HEK293 (cell line): ENCODE measurements at regions not wholly inside any gene's neighbourhood (a gene's known extent, or its start where the extent isn't known, plus 50 kb on each side); places are given as distances from the start of the nearest gene placed in this dataset.
A peak's percentile ranks its signal among the peaks of the same experiment; 100 is the strongest.

ENCODE experiments used
- CTCF ChIA-PET: fragments of 350-600 bp; formaldehyde crosslinking; extraction: SDS; loops from one replicate; lab custom pipeline; 2021; ENCODE audit warnings: antibody characterized with exemption; lab: Yijun Ruan, JAX
- POLR2A ChIA-PET: fragments of 300-600 bp; formaldehyde crosslinking; extraction: SDS; loops from one replicate; lab custom pipeline; 2020; ENCODE audit warnings: antibody characterized with exemption, inconsistent platforms; lab: Yijun Ruan, JAX
- H3K27ac ChIP-seq: fragments of 200-500 bp; sonication (Bioruptor generic); 2 replicates; pipeline ENCODE4 v1.5.1; 2014; ENCODE audit warnings: low read depth, low read length, control low read depth, inconsistent platforms; ENCODE audit errors: extremely low read depth
- H3K36me3 ChIP-seq, 2 experiments: fragments of 200-500 bp in 1 of 2; sonication (Bioruptor generic) in 1 of 2; 1 replicate in 1 of 2; 2 replicates in 1 of 2; pipeline ENCODE4 v1.5.1; 2014 to 2017; ENCODE audit warnings: inconsistent platforms in 2 of 2, low read length in 2 of 2; ENCODE audit not compliant: control insufficient read depth in 2 of 2, insufficient read depth in 1 of 2
- H3K4me1 ChIP-seq: fragments of 200-500 bp; sonication (Bioruptor generic); 2 replicates; pipeline ENCODE4 v1.5.1; 2014; ENCODE audit warnings: mild to moderate bottlenecking, low read length, inconsistent platforms; ENCODE audit not compliant: control insufficient read depth, insufficient read depth
- H3K4me3 ChIP-seq: 2 replicates; pipeline ENCODE4 v1.5.1; 2011; ENCODE audit warnings: low read depth, mild to moderate bottlenecking, control low read depth, low read length, moderate library complexity
- H3K9me3 ChIP-seq: fragments of 200-500 bp; sonication (Bioruptor generic); 2 replicates; pipeline ENCODE4 v1.5.1; 2014; ENCODE audit warnings: low read depth, low read length, inconsistent platforms; ENCODE audit not compliant: control insufficient read depth, insufficient read depth
- EGR2 ChIP-seq: fragments of 450-650 bp; formaldehyde crosslinking; IDR thresholded peaks from 2 replicates; pipeline ENCODE4 v1.5.1; 2016; ENCODE audit warnings: low read depth, missing biosample characterization, missing genetic modification characterization
- SCRT1 ChIP-seq: fragments of 450-650 bp; formaldehyde crosslinking; IDR thresholded peaks from 2 replicates; pipeline ENCODE4 v1.5.1; 2016; ENCODE audit warnings: missing biosample characterization, missing genetic modification characterization, borderline replicate concordance
- ZBTB1 ChIP-seq: fragments of 450-650 bp; formaldehyde crosslinking; IDR thresholded peaks from 2 replicates; pipeline ENCODE4 v1.5.1; 2016; ENCODE audit warnings: missing biosample characterization, missing genetic modification characterization
- ZFHX2 ChIP-seq: fragments of 450-650 bp; formaldehyde crosslinking; conservative IDR thresholded peaks from 2 replicates; pipeline ENCODE4 v1.5.1; 2016; ENCODE audit warnings: missing biosample characterization, missing genetic modification characterization
- ZNF138 ChIP-seq: fragments of 450-650 bp; formaldehyde crosslinking; IDR thresholded peaks from 2 replicates; pipeline ENCODE4 v1.5.1; 2016; ENCODE audit warnings: missing biosample characterization, missing genetic modification characterization, borderline replicate concordance
- ZNF140 ChIP-seq: fragments of 450-650 bp; formaldehyde crosslinking; IDR thresholded peaks from 2 replicates; pipeline ENCODE4 v1.5.1; 2016; ENCODE audit warnings: missing biosample characterization, missing genetic modification characterization
- ZNF19 ChIP-seq: fragments of 450-650 bp; formaldehyde crosslinking; IDR thresholded peaks from 2 replicates; pipeline ENCODE4; 2016; ENCODE audit warnings: missing biosample characterization, missing genetic modification characterization, low read depth
- ZNF214 ChIP-seq: fragments of 450-650 bp; formaldehyde crosslinking; IDR thresholded peaks from 2 replicates; pipeline ENCODE4 v1.5.1; 2017; ENCODE audit warnings: missing biosample characterization, mild to moderate bottlenecking, missing genetic modification characterization, borderline replicate concordance
- ZNF354C ChIP-seq: fragments of 450-650 bp; formaldehyde crosslinking; IDR thresholded peaks from 2 replicates; pipeline ENCODE4 v1.5.1; 2016; ENCODE audit warnings: missing biosample characterization, missing genetic modification characterization, low read depth, borderline replicate concordance
- ZNF394 ChIP-seq: fragments of 450-650 bp; formaldehyde crosslinking; IDR thresholded peaks from 2 replicates; pipeline ENCODE4 v1.5.1; 2016; ENCODE audit warnings: missing biosample characterization, missing genetic modification characterization, mild to moderate bottlenecking, moderate library complexity, borderline replicate concordance
- ZNF426 ChIP-seq: fragments of 450-650 bp; formaldehyde crosslinking; IDR thresholded peaks from 2 replicates; pipeline ENCODE4 v1.5.1; 2017; ENCODE audit warnings: missing biosample characterization, missing genetic modification characterization, mild to moderate bottlenecking, inconsistent platforms, moderate library complexity
- ZNF433 ChIP-seq: fragments of 450-650 bp; formaldehyde crosslinking; IDR thresholded peaks from 2 replicates; pipeline ENCODE4 v1.5.1; 2016; ENCODE audit warnings: missing biosample characterization, missing genetic modification characterization, low read depth
- ZNF596 ChIP-seq: fragments of 450-650 bp; IDR thresholded peaks from 2 replicates; pipeline ENCODE4 v1.5.0; 2018; ENCODE audit warnings: missing biosample characterization, mild to moderate bottlenecking, missing genetic modification characterization, moderate library complexity
- ZNF670 ChIP-seq: fragments of 450-650 bp; formaldehyde crosslinking; IDR thresholded peaks from 2 replicates; pipeline ENCODE4 v1.5.1; 2016; ENCODE audit warnings: missing biosample characterization, missing genetic modification characterization, low read depth
- ZNF792 ChIP-seq: fragments of 450-650 bp; formaldehyde crosslinking; IDR thresholded peaks from 2 replicates; pipeline ENCODE4 v1.5.1; 2016; ENCODE audit warnings: missing biosample characterization, missing genetic modification characterization
- TF ChIP-seq, protein P1 (sequence below): fragments of 450-650 bp; IDR thresholded peaks from 2 replicates; pipeline ENCODE4 v1.5.1; 2018; ENCODE audit warnings: missing biosample characterization, missing genetic modification characterization
- TF ChIP-seq, protein P2 (sequence below): fragments of 450-650 bp; formaldehyde crosslinking; IDR thresholded peaks from 2 replicates; pipeline ENCODE4 v1.5.1; 2016; ENCODE audit warnings: missing biosample characterization, missing genetic modification characterization
- TF ChIP-seq, protein P3 (sequence below): fragments of 450-650 bp; formaldehyde crosslinking; IDR thresholded peaks from 2 replicates; pipeline ENCODE4 v1.5.1; 2016; ENCODE audit warnings: missing biosample characterization, missing genetic modification characterization
- TF ChIP-seq, protein P4 (sequence below): fragments of 450-650 bp; formaldehyde crosslinking; optimal IDR thresholded peaks from 2 replicates; pipeline ENCODE3; 2016; ENCODE audit warnings: missing biosample characterization, mild to moderate bottlenecking, missing genetic modification characterization
- TF ChIP-seq, protein P5 (sequence below): fragments of 450-650 bp; formaldehyde crosslinking; IDR thresholded peaks from 2 replicates; pipeline ENCODE4 v1.5.1; 2016; ENCODE audit warnings: missing biosample characterization, missing genetic modification characterization

DNA sequence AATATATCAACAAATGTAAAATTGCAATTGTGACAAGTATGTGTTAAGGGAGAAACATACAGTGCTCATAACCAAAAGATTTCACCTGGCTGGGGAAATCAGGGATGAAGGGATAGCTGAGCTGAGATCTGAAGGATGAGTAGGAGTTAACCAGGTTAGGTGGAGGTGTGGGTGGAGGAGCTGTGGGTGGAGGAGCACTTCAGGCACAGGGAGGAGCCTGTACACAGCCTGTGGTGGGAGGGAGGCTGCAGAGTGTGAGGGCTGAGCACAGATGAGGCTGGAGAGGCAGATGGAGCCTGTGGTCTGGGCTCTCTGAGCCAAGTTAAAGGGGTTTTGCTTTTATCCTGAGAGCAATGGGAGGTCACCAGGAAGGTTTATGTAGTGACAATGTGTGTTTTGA lies 111.9 kb downstream of the XCL2 start:
- no peak overlapping the region for H3K4me3 ChIP-seq
- POLR2A ChIA-PET, result no interaction called here
- CTCF ChIA-PET, result no interaction called here

DNA sequence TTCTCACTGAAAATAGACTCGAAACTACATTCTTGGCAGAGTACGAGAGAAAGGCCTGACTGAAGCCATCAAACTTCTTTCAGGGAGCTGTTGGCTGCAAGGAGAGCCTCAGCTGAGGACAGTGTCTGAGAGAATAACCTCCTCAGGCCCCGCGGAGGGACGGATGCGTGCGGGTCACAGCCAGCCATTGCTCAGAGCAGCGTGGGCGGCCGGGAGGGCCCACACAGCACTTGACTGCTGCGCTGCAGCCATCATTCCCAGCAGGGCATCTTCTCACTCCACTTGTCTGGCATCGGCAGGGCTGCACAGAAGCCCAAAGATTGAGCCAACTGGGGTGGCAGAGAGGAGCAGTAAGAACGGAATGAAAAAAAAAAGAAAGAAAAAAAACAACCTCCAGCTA lies 113.5 kb downstream of the XCL2 start:
- H3K4me3 ChIP-seq, result no peak overlapping the region
- H3K9me3 ChIP-seq, result no peaks in the 10 kb centered on the region
- no peaks in the 10 kb centered on the region for H3K4me1 ChIP-seq
- ChIA-PET POLR2A (no interaction called here), CTCF (interaction anchor here (1.8 kb wide), 1 partner anchor 9 kb away, joined by 4 read pairs; no protein-coding TSS in a partner anchor)
- peak; percentile 48 for TF ChIP-seq ZFHX2 (tag by site-specific recombination)
- peak; percentile 36; the same call in 1 of the 2 replicates for TF ChIP-seq EGR2 (tag by site-specific recombination)
- TF ChIP-seq, protein P1, sequence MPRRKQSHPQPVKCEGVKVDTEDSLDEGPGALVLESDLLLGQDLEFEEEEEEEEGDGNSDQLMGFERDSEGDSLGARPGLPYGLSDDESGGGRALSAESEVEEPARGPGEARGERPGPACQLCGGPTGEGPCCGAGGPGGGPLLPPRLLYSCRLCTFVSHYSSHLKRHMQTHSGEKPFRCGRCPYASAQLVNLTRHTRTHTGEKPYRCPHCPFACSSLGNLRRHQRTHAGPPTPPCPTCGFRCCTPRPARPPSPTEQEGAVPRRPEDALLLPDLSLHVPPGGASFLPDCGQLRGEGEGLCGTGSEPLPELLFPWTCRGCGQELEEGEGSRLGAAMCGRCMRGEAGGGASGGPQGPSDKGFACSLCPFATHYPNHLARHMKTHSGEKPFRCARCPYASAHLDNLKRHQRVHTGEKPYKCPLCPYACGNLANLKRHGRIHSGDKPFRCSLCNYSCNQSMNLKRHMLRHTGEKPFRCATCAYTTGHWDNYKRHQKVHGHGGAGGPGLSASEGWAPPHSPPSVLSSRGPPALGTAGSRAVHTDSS, result no peak
- TF ChIP-seq, all 188 proteins: peak for 2
- H3K36me3 ChIP-seq, result no peaks in the 10 kb centered on the region
- no peak overlapping the region for H3K27ac ChIP-seq

More for the DNA sequence above, 111.9 kb downstream of the XCL2 start:
- Histone ChIP-seq H3K9me3 (no peaks in the 10 kb centered on the region), H3K36me3 (no peaks in the 10 kb centered on the region), H3K4me1 (no peaks in the 10 kb centered on the region)
- TF ChIP-seq SCRT1 (no peak), ZFHX2 (tag by site-specific recombination) (peak; percentile 96), EGR2 (tag by site-specific recombination) (peak; percentile 98), ZNF214 (tag by site-specific recombination) (no peak), ZNF792 (tag by site-specific recombination) (no peak)
- TF ChIP-seq, all 188 proteins: peak for 2
- no peak overlapping the region for H3K27ac ChIP-seq

DNA sequence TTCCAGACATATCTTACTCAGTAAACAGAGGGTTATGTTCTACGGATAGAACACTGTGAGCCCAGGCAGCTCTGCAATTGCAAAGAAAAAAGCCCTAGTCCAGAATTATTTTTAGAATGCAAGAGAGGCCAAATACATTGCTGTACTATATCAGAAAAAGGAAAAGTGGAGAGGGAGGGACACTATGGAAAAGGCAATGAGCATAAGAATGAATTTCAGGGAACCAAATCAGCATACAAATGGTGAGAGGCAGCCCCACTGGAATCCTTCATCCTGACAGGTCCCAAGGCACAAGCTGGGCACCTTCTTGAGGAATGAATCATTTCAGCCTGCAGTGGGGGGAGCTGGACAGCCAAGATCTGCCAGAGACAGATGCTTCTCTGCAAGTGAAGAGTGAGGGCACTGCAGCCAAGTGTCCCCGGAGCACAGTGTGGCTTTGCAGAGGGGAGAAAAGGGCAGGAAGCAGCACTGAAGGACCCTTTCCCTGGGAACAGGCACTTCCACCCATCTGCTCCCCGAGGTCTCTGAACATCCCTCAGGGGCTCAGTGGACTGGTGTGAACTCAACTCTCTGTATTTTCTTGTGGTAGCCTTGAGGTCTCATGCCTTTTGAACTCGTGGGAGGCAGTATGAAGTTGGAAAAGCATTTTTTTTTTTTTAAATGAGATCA lies 115.6 kb downstream of the XCL2 start:
- Histone ChIP-seq H3K4me1 (no peaks in the 10 kb centered on the region), H3K36me3 (no peaks in the 10 kb centered on the region)
- CTCF ChIA-PET, result interaction anchor here (0.6 to 1.8 kb wide), 3 partner anchors 11 to 85 kb away, joined by 3 to 4 read pairs (median 4); no protein-coding TSS in a partner anchor
- TF ChIP-seq, protein P2, sequence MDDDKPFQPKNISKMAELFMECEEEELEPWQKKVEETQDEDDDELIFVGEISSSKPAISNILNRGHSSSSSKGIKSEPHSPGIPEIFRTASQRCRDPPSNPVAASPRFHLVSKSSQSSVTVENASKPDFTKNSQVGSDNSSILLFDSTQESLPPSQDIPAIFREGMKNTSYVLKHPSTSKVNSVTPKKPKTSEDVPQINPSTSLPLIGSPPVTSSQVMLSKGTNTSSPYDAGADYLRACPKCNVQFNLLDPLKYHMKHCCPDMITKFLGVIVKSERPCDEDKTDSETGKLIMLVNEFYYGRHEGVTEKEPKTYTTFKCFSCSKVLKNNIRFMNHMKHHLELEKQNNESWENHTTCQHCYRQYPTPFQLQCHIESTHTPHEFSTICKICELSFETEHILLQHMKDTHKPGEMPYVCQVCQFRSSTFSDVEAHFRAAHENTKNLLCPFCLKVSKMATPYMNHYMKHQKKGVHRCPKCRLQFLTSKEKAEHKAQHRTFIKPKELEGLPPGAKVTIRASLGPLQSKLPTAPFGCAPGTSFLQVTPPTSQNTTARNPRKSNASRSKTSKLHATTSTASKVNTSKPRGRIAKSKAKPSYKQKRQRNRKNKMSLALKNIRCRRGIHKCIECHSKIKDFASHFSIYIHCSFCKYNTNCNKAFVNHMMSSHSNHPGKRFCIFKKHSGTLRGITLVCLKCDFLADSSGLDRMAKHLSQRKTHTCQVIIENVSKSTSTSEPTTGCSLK (tag by site-specific recombination), result no peak
- TF ChIP-seq ZNF354C (tag by site-specific recombination) (no peak), ZNF426 (no peak), ZNF19 (tag by site-specific recombination) (no peak), ZNF433 (no peak), ZNF140 (tag by site-specific recombination) (no peak), ZNF138 (no peak), ZBTB1 (tag by site-specific recombination) (no peak), ZNF596 (tag by site-specific recombination) (no peak), ZNF394 (tag by site-specific recombination) (no peak), ZNF670 (tag by site-specific recombination) (no peak)
- TF ChIP-seq, protein P3, sequence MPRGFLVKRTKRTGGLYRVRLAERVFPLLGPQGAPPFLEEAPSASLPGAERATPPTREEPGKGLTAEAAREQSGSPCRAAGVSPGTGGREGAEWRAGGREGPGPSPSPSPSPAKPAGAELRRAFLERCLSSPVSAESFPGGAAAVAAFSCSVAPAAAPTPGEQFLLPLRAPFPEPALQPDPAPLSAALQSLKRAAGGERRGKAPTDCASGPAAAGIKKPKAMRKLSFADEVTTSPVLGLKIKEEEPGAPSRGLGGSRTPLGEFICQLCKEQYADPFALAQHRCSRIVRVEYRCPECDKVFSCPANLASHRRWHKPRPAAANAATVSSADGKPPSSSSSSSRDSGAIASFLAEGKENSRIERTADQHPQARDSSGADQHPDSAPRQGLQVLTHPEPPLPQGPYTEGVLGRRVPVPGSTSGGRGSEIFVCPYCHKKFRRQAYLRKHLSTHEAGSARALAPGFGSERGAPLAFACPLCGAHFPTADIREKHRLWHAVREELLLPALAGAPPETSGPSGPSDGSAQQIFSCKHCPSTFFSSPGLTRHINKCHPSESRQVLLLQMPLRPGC (tag by site-specific recombination), result no peak
- TF ChIP-seq, protein P4, sequence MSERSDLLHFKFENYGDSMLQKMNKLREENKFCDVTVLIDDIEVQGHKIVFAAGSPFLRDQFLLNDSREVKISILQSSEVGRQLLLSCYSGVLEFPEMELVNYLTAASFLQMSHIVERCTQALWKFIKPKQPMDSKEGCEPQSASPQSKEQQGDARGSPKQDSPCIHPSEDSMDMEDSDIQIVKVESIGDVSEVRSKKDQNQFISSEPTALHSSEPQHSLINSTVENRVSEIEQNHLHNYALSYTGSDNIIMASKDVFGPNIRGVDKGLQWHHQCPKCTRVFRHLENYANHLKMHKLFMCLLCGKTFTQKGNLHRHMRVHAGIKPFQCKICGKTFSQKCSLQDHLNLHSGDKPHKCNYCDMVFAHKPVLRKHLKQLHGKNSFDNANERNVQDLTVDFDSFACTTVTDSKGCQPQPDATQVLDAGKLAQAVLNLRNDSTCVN, result no peak
- TF ChIP-seq, protein P5, sequence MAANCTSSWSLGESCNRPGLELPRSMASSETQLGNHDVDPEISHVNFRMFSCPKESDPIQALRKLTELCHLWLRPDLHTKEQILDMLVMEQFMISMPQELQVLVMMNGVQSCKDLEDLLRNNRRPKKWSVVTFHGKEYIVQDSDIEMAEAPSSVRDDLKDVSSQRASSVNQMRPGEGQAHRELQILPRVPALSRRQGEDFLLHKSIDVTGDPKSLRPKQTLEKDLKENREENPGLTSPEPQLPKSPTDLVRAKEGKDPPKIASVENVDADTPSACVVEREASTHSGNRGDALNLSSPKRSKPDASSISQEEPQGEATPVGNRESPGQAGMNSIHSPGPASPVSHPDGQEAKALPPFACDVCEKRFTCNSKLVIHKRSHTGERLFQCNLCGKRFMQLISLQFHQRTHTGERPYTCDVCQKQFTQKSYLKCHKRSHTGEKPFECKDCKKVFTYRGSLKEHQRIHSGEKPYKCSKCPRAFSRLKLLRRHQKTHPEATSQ (tag by site-specific recombination), result no peak

More for the DNA sequence above, 115.6 kb downstream of the XCL2 start:
- H3K4me3 ChIP-seq, result no peak overlapping the region
- no peak overlapping the region for H3K27ac ChIP-seq
- POLR2A ChIA-PET, result no interaction called here
- no peaks in the 10 kb centered on the region for H3K9me3 ChIP-seq
